ENCODE measurements at regions not wholly inside any gene's neighbourhood (a gene's known extent, or its start where the extent isn't known, plus 50 kb on each side); places are given as distances from the start of the nearest gene placed in this dataset.

GRCh38 chr1:147084273-147085096, 87.8 kb downstream of the PRKAB2 start (continued):
- TF ChIP-seq REST (IDR thresholded peaks at IDR 0.05; ENCODE audit: low read depth, low read length) (peak; percentile 32; the same call in 1 of the 2 replicates), MAX (IDR thresholded peaks at IDR 0.05; ENCODE audit: low read depth) (peak; percentile 43), ZBTB33 (IDR thresholded peaks at IDR 0.05; ENCODE audit: borderline replicate concordance, low read depth) (peak; percentile 73; the same call in 1 of the 2 replicates), SIN3A (IDR thresholded peaks at IDR 0.05; ENCODE audit: borderline replicate concordance, low read depth, low read length) (peak; percentile 99), FOXJ3 (CRISPR knock-in tag; IDR thresholded peaks at IDR 0.05) (no peak)

DNA sequence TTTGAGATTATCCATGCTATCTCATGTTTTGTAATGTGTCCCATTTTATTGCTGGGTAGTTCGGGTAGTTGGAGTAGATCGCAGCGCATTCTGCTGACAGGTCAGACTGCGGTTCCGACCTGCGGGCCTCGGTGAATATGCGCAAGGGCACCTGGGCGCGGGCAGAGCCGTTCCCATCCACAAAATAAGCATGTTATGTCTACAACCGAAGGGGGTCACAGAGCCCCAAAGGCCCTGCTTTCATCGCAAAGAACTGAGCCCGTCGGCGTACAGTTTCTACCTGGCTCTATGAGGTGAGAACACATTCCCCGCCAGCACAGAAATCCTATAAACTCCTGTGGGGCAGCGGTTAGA, 88.4 kb downstream of the PRKAB2 start:
- WGBS (ENCODE audit: low lambda C conversion rate) = 43% methylated on average over 16 of the region's 18 CpGs

More for the DNA sequence above, 88.4 kb downstream of the PRKAB2 start:
- peaks cover 0 to 6% of the 10 kb centered on the region in 2 experiments; a peak in 1 of 4 replicates for H3K4me1 ChIP-seq (ENCODE audit: control insufficient read depth in 1 of 2, insufficient read depth in 2 of 2, low read depth in 1 of 2, low read length in 1 of 2)
- H3K27me3 ChIP-seq (ENCODE audit: insufficient read depth) = peaks cover 26% of the 10 kb centered on the region; the same call in 1 of the 2 replicates
- TF ChIP-seq NRF1 (IDR thresholded peaks at IDR 0.05; ENCODE audit: low read depth, low read length) = no peak
- TF ChIP-seq TEAD4 (IDR thresholded peaks at IDR 0.05; ENCODE audit: borderline replicate concordance, insufficient read depth) = no peak
- TF ChIP-seq SIN3A (IDR thresholded peaks at IDR 0.05; ENCODE audit: borderline replicate concordance, low read depth, low read length) = no peak
- TF ChIP-seq NFIC (IDR thresholded peaks at IDR 0.05; ENCODE audit: borderline replicate concordance) = no peak
- no peak for TF ChIP-seq ELF1 (IDR thresholded peaks at IDR 0.05)
- no peak for TF ChIP-seq MXI1 (IDR thresholded peaks at IDR 0.05; ENCODE audit: low read depth, low read length)
- TF ChIP-seq POLR2AphosphoS5 (IDR thresholded peaks at IDR 0.05; ENCODE audit: low read depth, low read length) = no peak
- TF ChIP-seq, protein P1, sequence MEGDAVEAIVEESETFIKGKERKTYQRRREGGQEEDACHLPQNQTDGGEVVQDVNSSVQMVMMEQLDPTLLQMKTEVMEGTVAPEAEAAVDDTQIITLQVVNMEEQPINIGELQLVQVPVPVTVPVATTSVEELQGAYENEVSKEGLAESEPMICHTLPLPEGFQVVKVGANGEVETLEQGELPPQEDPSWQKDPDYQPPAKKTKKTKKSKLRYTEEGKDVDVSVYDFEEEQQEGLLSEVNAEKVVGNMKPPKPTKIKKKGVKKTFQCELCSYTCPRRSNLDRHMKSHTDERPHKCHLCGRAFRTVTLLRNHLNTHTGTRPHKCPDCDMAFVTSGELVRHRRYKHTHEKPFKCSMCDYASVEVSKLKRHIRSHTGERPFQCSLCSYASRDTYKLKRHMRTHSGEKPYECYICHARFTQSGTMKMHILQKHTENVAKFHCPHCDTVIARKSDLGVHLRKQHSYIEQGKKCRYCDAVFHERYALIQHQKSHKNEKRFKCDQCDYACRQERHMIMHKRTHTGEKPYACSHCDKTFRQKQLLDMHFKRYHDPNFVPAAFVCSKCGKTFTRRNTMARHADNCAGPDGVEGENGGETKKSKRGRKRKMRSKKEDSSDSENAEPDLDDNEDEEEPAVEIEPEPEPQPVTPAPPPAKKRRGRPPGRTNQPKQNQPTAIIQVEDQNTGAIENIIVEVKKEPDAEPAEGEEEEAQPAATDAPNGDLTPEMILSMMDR (IDR thresholded peaks at IDR 0.05) = no peak
- no peak for TF ChIP-seq RAD21 (IDR thresholded peaks at IDR 0.05; ENCODE audit: low read length)
- no peak for TF ChIP-seq FOXM1 (IDR thresholded peaks at IDR 0.05; ENCODE audit: low read depth)
- no peak for TF ChIP-seq FOXJ3 (CRISPR knock-in tag; IDR thresholded peaks at IDR 0.05)
- no peak for TF ChIP-seq GATA2 (CRISPR knock-in tag; IDR thresholded peaks at IDR 0.05)
- no peak for TF ChIP-seq PBX3 (IDR thresholded peaks at IDR 0.05)
- no peak for TF ChIP-seq EP300 (IDR thresholded peaks at IDR 0.05; ENCODE audit: borderline replicate concordance in 1 of 2, low read depth in 1 of 2, low read length in 1 of 2)
- H3K9ac ChIP-seq = no peak overlapping the region
- H3K9me2 ChIP-seq = no peaks in the 10 kb centered on the region
- H3K79me2 ChIP-seq (ENCODE audit: insufficient read depth) = no peaks in the 10 kb centered on the region
- ChIA-PET POLR2A (interaction anchor here (1.2 kb wide), 1 partner anchor 697 kb away, joined by 4 read pairs; no protein-coding TSS in a partner anchor), CTCF (interaction anchor here (0.6 kb wide), 1 partner anchor 30 kb away, joined by 3 read pairs; no protein-coding TSS in a partner anchor)
- peak overlapping the region; percentile 47 to 65 for H3K4me3 ChIP-seq (ENCODE audit: low read depth in 2 of 2, low read length in 1 of 2)
- peak; percentile 15 for DNase-seq
- H3K9me3 ChIP-seq = no peaks in the 10 kb centered on the region
- H3K27ac ChIP-seq (ENCODE audit: low read depth in 2 of 2, low read length in 1 of 2) = no peak overlapping the region; a peak in 1 of 4 replicates
- H2AFZ ChIP-seq (ENCODE audit: low read depth) = peak overlapping the region; percentile 91
- H3F3A ChIP-seq (replicated peaks; ENCODE audit: insufficient read depth) = peaks cover 18% of the 10 kb centered on the region
- H3K36me3 ChIP-seq (replicated peaks in 1 of 2; ENCODE audit: control insufficient read depth in 1 of 2, insufficient read depth in 2 of 2, low read length in 1 of 2) = no peaks in the 10 kb centered on the region
- no peaks in the 10 kb centered on the region for H4K20me1 ChIP-seq (ENCODE audit: insufficient read depth)
- peak overlapping the region; percentile 72 for H3K4me2 ChIP-seq

Data from SK-N-SH (cell line).